CD14-positive monocyte (primary cell): ENCODE measurements at regions not wholly inside any gene's neighbourhood (a gene's known extent, or its start where the extent isn't known, plus 50 kb on each side); places are given as distances from the start of the nearest gene placed in this dataset.

Experiments used
- DNase-seq, 3 donors: peaks; one replicate each; pipeline ENCODE4 v3.0.0-alpha.2; 2011 to 2022
- H2AFZ ChIP-seq: 2 replicates; pipeline ENCODE4 v1.6.0; 2012; ENCODE audit warnings: mild to moderate bottlenecking, low read depth, low read length, inconsistent platforms; ENCODE audit not compliant: insufficient read depth, poor library complexity, severe bottlenecking
- H3K27ac ChIP-seq, 2 donors: 1 replicate in 1 of 2; 2 replicates in 1 of 2; pipeline ENCODE4 v1.5.1; 2012 to 2013; ENCODE audit warnings: low read length in 2 of 2, control low read depth in 1 of 2, inconsistent platforms in 1 of 2, low read depth in 1 of 2, mild to moderate bottlenecking in 1 of 2
- H3K27me3 ChIP-seq, 2 donors: one replicate each; pipeline versions ENCODE4 v1.6.0 to v1.6.1; 2011 to 2013; ENCODE audit warnings: low read length in 2 of 2; ENCODE audit not compliant: control insufficient read depth in 2 of 2, insufficient read depth in 2 of 2
- H3K36me3 ChIP-seq, 2 donors: replicated peaks in 1 of 2; 1 replicate in 1 of 2; 2 replicates in 1 of 2; pipeline versions ENCODE4 v1.5.1 to v1.6.1; 2012 to 2013; ENCODE audit warnings: low read length in 2 of 2, control low read depth in 1 of 2, inconsistent platforms in 1 of 2, mild to moderate bottlenecking in 1 of 2; ENCODE audit not compliant: insufficient read depth in 2 of 2, control insufficient read depth in 1 of 2
- H3K4me1 ChIP-seq, 2 donors: 1 replicate in 1 of 2; 2 replicates in 1 of 2; pipeline versions ENCODE4 v1.5.1 to v1.6.1; 2012 to 2013; ENCODE audit warnings: low read length in 2 of 2, control low read depth in 1 of 2, inconsistent platforms in 1 of 2, mild to moderate bottlenecking in 1 of 2, moderate library complexity in 1 of 2; ENCODE audit not compliant: insufficient read depth in 2 of 2, control insufficient read depth in 1 of 2
- H3K4me2 ChIP-seq: replicated peaks from 2 replicates; pipeline ENCODE3; 2012; ENCODE audit warnings: low read length, moderate library complexity, mild to moderate bottlenecking; ENCODE audit not compliant: poor library complexity, severe bottlenecking; ENCODE audit errors: extremely low read depth
- H3K4me3 ChIP-seq, 3 experiments: fragments of 200-600 bp in 1 of 3; sonication (generic) in 1 of 3; replicated peaks in 1 of 3; 1 replicate in 2 of 3; 2 replicates in 1 of 3; pipeline ENCODE4 v1.5.1; 2011 to 2013; ENCODE audit warnings: low read length in 3 of 3, mild to moderate bottlenecking in 3 of 3, control low read depth in 2 of 3, low read depth in 2 of 3, inconsistent platforms in 1 of 3, moderate library complexity in 1 of 3
- H3K79me2 ChIP-seq: 2 replicates; pipeline ENCODE4 v1.6.0; 2012; ENCODE audit warnings: mild to moderate bottlenecking, control low read depth, inconsistent platforms, low read length, moderate library complexity; ENCODE audit not compliant: insufficient read depth
- H3K9ac ChIP-seq: 2 replicates; pipeline ENCODE4 v1.6.0; 2017; ENCODE audit warnings: low read length, mild to moderate bottlenecking; ENCODE audit not compliant: insufficient read depth, poor library complexity, severe bottlenecking
- H3K9me3 ChIP-seq, 2 donors: replicated peaks in 1 of 2; 1 replicate in 1 of 2; 2 replicates in 1 of 2; pipeline versions ENCODE4 v1.5.1 to v1.6.1; 2012 to 2013; ENCODE audit warnings: low read length in 2 of 2, control low read depth in 1 of 2; ENCODE audit not compliant: control insufficient read depth in 1 of 2, insufficient read depth in 1 of 2
- H4K20me1 ChIP-seq: 2 replicates; pipeline ENCODE4 v1.6.0; 2012; ENCODE audit warnings: mild to moderate bottlenecking, low read length, control low read depth, moderate library complexity; ENCODE audit not compliant: insufficient read depth
- H3K27ac Mint-ChIP-seq, 7 donors: one replicate each; pipeline ENCODE4 v1.8.0; 2020; ENCODE audit warnings: mild to moderate bottlenecking in 7 of 7, mixed read lengths in 7 of 7, moderate library complexity in 6 of 7, inconsistent platforms in 2 of 7
- H3K27me3 Mint-ChIP-seq, 3 donors: one replicate each; pipeline ENCODE4 v1.8.0; 2021 to 2022; ENCODE audit warnings: low read depth in 3 of 3, mild to moderate bottlenecking in 3 of 3, mixed read lengths in 3 of 3, moderate library complexity in 3 of 3, inconsistent platforms in 1 of 3
- H3K36me3 Mint-ChIP-seq, 2 donors: one replicate each; pipeline ENCODE4 v1.8.0; 2020; ENCODE audit warnings: mixed read lengths in 2 of 2, inconsistent platforms in 1 of 2, mild to moderate bottlenecking in 1 of 2
- H3K4me1 Mint-ChIP-seq: one replicate; pipeline ENCODE4 v1.8.0; 2020; ENCODE audit warnings: mild to moderate bottlenecking, mixed read lengths
- H3K4me3 Mint-ChIP-seq, 2 donors: one replicate each; pipeline ENCODE4 v1.8.0; 2020; ENCODE audit warnings: mild to moderate bottlenecking in 2 of 2, mixed read lengths in 2 of 2, moderate library complexity in 1 of 2
- H3K9me3 Mint-ChIP-seq, 7 donors: one replicate each; pipeline ENCODE4 v1.8.0; 2020 to 2022; ENCODE audit warnings: mixed read lengths in 7 of 7, mild to moderate bottlenecking in 6 of 7, moderate library complexity in 6 of 7, inconsistent platforms in 2 of 7
- CTCF ChIP-seq: fragments of 200-600 bp; IDR thresholded peaks from one replicate; pipeline ENCODE4 v1.8.0; 2022; ENCODE audit warnings: antibody characterized with exemption, mild to moderate bottlenecking
- WGBS: methylation state at CpG from one replicate; pipeline ENCODE4 v1.1.5; 2013; ENCODE audit warnings: missing lambda C conversion rate; ENCODE audit not compliant: insufficient coverage; 5-methylcytosine and 5-hydroxymethylcytosine counted together
- intact Hi-C, 2 donors: fragments of 100-400 bp; cut with micrococcal nuclease; formaldehyde crosslinking; loops; one replicate each; pipeline versions ENCODE4 v1.15.0 to v1.15.1; 2023

DNA sequence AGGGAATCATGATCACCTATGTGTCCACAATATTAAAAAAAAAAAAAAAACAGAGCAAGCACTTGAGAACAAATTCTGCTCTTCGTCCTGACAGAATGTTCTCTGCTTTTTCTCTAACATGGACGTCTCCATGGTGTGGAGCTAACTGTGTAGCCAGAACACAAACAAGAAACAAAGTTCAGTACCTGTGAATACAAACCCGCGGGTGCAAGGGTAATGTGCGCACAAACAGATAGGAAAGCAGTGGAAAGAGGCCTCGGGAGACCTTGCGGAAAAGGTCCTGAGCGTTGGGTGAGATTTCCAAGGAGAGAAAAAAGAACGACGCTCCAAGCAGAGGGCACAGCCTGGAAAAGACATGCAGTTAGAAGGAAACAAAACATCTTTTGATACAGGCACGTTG lies 92.0 kb upstream of the TBL1X start:
- Mint-ChIP-seq H3K36me3 (no peaks in the 10 kb centered on the region), H3K27ac (no peak overlapping the region), H3K4me3 (no peak overlapping the region), H3K9me3 (peaks cover 0 to 7% (median 0%) of the 10 kb centered on the region in 7 donors), H3K27me3 (peaks cover 0 to 45% (median 0%) of the 10 kb centered on the region in 3 donors), H3K4me1 (peaks cover 33% of the 10 kb centered on the region)
- H3K27me3 ChIP-seq = peaks cover 0 to 8% of the 10 kb centered on the region in 2 donors
- H3K27ac ChIP-seq = no peak overlapping the region
- no peak overlapping the region for H3K9ac ChIP-seq
- no peak for DNase-seq
- intact Hi-C loops = no loop called here
- no peak for TF ChIP-seq CTCF
- no peaks in the 10 kb centered on the region for H3K36me3 ChIP-seq
- H3K9me3 ChIP-seq = no peaks in the 10 kb centered on the region
- H3K4me3 ChIP-seq = no peak overlapping the region
- H3K4me2 ChIP-seq = no peak overlapping the region
- peaks cover 27 to 35% of the 10 kb centered on the region in 2 donors for H3K4me1 ChIP-seq
- WGBS = 97% methylated on average over 6 of the region's 11 CpGs
- no peak overlapping the region for H2AFZ ChIP-seq
- H4K20me1 ChIP-seq = no peaks in the 10 kb centered on the region
- H3K79me2 ChIP-seq = no peaks in the 10 kb centered on the region

DNA sequence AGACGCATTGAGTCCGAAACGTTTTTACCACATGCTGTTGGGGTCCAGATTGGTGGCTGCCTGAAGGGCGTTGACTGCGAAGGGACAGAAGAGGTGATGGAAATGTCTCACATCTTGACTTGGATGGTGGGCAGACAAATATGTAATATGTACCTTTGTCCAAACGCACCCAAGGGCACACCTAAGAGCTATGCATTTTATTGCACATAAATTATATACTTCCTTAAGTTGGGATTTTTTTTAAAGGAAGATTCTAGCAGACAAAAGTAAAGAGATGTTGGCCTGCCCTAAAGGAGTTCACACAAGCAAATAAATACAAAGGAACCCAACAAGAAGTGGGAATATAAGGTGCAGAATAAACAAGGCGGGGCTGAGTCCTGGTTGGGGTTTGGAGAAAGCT lies 91.1 kb upstream of the TBL1X start:
- no peak for TF ChIP-seq CTCF
- Histone ChIP-seq H3K36me3 (no peaks in the 10 kb centered on the region), H4K20me1 (no peaks in the 10 kb centered on the region), H3K27me3 (peaks cover 0 to 8% of the 10 kb centered on the region in 2 donors), H3K9me3 (no peaks in the 10 kb centered on the region), H3K9ac (no peak overlapping the region), H2AFZ (no peak overlapping the region), H3K4me3 (no peak overlapping the region), H3K4me1 (peaks cover 35 to 44% of the 10 kb centered on the region in 2 donors), H3K79me2 (no peaks in the 10 kb centered on the region), H3K4me2 (no peak overlapping the region), H3K27ac (no peak overlapping the region)
- Mint-ChIP-seq H3K4me1 (peaks cover 41% of the 10 kb centered on the region), H3K36me3 (no peaks in the 10 kb centered on the region), H3K27me3 (peaks cover 0 to 37% (median 0%) of the 10 kb centered on the region in 3 donors), H3K9me3 (peaks cover 0 to 7% (median 0%) of the 10 kb centered on the region in 7 donors), H3K27ac (no peak overlapping the region), H3K4me3 (no peak overlapping the region)
- DNase-seq = no peak
- intact Hi-C loops = no loop called here
- no CpG with 5 or more reads among the region's 7 CpGs for WGBS
